ENCODE measurements at regions not wholly inside any gene's neighbourhood (a gene's known extent, or its start where the extent isn't known, plus 50 kb on each side); places are given as distances from the start of the nearest gene placed in this dataset.

- TF ChIP-seq ZNF274 (IDR thresholded peaks at IDR 0.05; ENCODE audit: low read depth, low read length) (no peak), YY1 (IDR thresholded peaks at IDR 0.05; ENCODE audit: insufficient read depth, insufficient read length) (no peak)
These were observed 457.2 kb downstream of the RAP2B start for GRCh38 chr3:153619268-153619667.

Measured in NT2/D1 (cell line).